GM19023 (cell line): ENCODE measurements at regions not wholly inside any gene's neighbourhood (a gene's known extent, or its start where the extent isn't known, plus 50 kb on each side); places are given as distances from the start of the nearest gene placed in this dataset.

Experiments
- ATAC-seq: cut with Tn5 transposase; IDR thresholded peaks from one replicate; pipeline ENCODE4 v1.9.1; 2021; ENCODE audit warnings: mild to moderate bottlenecking, moderate library complexity; ENCODE audit not compliant: unreplicated experiment

GRCh38 chr11:116207421-116208141, 565.2 kb downstream of the BUD13 start:
- ATAC-seq: no peak

DNA sequence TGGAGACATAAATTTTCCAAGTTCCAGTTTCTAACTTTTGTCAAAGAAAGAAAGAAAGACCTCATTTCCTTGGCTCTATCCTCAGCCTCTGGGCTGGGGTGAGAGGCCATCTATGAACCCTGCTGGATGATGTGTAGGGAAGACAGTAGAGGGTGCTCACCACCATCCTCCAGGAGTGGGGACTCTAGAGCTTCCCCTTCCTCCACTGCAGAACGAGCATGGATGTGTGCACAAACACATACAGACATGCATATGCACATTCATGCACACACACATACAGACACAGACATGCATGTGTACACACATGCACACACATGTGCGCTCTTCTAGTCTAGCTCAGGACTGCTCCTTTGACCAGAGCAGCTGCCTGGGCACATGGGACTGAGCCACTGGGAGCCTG, 565.8 kb downstream of the BUD13 start:
- ATAC-seq: no peak

DNA sequence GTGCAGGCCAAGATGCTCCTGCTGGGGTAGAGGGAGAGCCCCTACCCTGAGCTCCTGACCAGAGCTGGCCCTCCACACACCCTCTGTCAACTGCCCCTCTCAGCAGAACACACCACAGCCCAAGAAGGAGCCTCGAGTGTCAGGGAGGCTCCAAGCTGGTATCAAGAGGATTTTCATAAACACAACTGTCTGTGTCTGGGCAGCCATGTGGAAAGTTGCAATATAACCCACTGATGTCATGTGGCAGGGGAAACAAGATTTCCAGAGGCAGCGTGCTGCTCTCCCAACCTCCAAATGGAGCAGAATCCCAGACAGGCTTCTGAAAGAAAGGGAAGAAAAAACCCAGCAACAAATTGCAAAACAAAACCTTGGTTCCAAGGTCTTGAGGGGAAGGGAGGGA, 569.9 kb downstream of the BUD13 start:
- no peak for ATAC-seq

GRCh38 chr11:116200564-116200963, 572.2 kb downstream of the BUD13 start:
- no peak for ATAC-seq

DNA sequence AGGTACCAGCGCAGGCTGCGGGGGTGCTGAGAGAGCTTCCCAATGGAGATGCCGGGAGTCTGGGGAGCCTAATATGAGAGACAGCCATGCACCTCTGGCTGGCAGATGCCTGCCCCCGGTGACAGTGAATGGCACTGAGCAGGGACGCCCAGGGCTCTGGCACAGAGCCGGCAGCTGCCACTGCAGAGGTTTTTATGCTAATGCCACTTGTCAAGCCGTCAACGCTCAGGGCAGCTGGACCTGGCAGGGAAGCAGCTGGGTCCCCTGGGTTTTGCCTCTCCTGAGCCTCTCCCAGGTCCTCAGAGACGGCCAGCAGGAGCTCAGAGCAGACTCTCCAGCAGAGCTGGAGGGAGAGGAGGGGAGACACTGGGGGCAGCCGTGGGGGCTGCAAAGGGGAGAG, 573.6 kb downstream of the BUD13 start:
- no peak for ATAC-seq

DNA sequence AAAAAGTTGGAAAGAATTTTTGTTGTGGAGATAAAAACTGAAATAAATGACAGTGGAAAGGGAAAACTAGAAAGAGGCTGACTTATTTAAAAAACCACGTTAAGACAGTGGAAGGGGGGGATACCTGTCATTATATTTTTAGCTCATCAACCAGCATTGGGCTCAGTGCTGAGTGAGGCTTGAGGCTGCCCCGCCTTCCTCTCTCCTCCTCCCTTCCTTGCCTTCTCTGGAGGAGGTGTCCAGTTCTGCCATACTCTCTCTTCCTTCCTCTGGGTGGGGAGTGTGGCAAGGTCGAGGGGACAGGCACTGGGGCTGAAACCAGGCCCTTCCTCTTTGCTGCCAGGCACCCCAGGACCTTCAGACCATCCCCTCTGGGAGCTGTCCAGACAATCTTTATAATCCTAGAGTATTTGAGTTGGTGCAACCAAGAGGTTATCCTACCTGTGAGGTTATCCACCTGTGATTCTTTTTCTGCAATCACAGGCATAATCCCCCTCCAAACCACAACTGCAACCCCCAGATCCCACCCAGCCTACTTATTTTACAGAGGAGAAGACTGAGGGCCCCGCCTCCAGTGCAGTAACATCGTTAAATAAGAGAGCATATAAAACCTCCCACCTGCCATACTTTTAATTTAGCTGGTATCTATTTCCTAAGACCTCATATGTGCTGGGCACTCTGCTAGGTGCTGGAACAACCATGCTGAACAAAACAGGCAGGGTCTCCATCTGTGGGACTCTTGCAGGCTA, 578.5 kb downstream of the BUD13 start:
- no peak for ATAC-seq

DNA sequence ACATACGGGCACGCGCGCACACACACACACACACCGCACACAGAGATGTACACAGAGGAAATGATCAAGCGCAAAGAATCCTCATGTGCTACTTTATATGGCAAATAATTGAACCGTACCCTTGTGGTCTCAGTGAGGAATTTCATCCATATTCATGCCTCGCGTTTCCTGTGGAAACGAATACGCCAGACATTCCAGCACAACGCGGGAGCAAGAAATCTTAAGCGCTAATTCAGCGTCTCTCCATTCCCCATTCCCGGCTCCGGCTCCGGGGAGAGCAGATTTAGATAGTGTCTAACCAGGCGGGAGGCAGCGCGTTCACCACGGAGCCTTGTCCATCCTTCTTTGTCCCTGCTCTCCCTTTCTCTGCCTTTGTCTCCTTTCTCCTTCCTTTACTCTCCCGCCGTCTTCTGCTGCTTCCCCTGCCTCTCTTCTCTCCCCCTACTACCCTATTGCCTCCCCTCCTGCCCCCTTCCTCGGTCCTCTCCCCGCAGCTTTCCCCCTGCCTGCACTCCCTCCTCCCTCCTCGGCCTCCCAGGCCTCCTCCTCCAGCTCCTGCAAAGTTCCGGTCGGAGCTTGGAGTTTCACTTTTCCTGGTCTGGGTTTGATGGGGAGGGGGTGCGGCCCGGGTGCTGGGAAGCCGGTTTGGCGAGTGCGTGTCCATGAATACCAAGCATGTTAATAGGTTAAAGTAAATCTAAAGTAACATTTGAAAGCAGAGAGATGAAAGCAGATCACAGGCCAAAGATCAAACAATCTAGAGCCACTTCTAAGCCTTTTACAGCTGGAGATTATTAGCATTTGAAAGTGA, 579.3 kb downstream of the BUD13 start:
- ATAC-seq: no peak

- ATAC-seq: no peak
Observed at GRCh38 chr11:116192509-116193210, 580.1 kb downstream of the BUD13 start.

- no peak for ATAC-seq
Observed at GRCh38 chr11:116190861-116191260, 581.9 kb downstream of the BUD13 start.

- ATAC-seq: no peak
Observed at GRCh38 chr11:116189408-116190170, 583.2 kb downstream of the BUD13 start.

DNA sequence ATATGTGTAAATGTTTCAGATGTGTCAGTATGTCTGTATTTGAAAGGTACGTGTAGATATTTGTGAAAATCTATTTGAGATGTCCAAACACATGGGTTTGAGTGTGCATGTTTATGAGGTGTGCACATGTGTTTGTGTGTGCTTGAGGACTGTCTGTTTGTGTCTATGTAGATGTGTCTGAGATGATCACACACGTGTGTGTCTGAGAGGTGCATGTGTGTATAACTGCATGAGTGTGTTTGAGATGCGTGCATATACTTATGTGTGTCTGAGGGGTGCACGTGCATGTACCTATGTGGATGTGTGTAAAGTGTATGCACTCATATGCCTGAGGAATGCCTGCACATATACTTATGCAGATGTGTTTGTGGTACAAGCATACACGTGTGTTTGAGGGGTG, 584.4 kb downstream of the BUD13 start:
- no peak for ATAC-seq

DNA sequence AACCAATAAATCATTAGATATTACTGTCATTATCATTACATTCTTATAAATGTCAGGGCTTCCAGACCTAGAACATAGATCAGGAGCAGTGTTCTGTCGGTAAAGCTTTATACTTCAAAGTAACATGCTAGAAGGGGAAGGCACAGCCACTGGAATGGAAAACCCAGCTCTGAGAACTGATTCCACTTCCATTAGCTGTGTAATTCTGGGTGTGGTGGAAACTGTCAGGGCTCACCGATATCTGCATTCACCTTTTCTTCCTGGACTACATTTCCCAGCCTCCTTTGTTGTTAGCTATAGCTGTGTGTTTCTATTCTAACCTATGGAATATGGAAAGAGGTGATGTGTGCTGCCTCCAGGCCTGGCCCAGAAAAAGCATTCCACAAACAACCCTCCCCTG, 585.8 kb downstream of the BUD13 start:
- no peak for ATAC-seq

- no peak for ATAC-seq
Observed at GRCh38 chr11:116185551-116185950, 587.2 kb downstream of the BUD13 start.

- ATAC-seq: no peak
Observed at GRCh38 chr11:116184763-116185162, 588.0 kb downstream of the BUD13 start.

- ATAC-seq: no peak
Observed at GRCh38 chr11:116182356-116182966, 590.3 kb downstream of the BUD13 start.

DNA sequence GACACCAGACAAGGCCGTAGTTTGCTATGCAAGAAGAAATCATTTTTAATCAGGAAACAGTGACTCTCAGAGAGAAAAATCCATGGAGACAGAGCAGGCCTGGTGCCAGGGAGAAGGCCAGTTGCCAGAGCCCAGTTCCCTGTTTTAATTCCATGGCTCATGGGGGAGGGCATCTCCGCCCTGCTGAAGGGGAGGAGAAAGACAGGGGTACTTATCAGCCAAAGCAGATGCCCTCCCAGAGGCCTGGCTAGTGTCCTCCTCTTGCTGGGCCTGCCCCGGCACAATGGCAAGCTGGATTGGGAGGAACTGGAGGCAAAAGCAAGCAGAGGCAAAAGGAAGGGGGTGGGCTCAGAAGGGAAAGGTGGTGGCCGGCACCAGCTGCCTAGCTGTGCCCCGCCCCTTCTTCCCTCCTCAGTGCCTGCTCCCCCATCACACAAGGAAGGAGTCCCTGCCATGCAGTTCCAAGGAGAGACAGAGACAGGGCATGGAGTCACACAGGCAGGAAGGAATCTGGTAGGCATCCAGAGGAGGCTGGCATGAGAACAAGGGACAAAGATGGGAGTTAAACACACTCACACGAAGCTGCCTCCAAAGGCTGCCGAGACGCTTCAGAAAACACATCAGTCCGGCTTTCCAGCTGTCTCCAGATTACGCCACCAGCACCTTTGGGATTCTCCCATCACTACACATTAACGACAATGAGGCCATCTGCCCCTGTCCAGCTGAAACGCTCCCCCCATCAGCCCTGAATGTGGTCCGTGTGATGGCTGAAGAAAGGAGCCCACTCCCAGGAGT, 591.8 kb downstream of the BUD13 start:
- no peak for ATAC-seq

GRCh38 chr11:116179401-116179800, 593.4 kb downstream of the BUD13 start:
- no peak for ATAC-seq

DNA sequence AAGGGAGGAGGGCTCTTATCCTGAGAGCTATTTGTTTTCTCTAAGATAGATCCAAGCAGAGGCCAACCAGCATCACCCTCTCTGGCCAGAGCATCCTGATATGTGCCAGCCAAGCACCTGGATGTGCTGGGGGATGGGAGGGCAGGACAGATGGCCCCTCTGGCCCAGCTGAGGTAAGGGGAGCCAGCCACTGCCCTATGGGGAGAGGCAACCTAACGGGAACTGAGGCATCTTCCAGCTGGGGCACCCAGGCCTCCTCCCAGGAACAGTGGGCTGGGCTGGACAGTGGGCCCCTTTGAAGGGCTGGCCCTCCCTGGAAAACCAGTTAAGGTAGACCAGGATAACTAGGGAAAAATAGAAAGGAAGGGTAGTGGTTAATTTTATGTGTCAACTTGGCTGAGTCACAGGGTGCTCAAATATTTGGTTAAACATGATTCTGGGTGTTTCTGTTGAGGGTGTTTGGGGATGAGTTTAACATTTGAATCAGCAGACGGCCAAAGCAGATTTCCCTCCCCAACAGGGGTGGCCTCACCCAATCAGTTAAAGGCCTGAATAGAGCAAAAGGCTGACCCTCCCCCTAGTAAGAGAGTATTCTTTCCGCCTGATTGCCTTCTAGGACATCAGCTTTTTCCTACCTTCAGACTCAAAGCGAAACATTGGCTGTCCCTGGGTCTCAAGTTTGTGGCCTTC, 595.1 kb downstream of the BUD13 start:
- no peak for ATAC-seq
